ENCODE measurements at regions not wholly inside any gene's neighbourhood (a gene's known extent, or its start where the extent isn't known, plus 50 kb on each side); places are given as distances from the start of the nearest gene placed in this dataset.

DNA sequence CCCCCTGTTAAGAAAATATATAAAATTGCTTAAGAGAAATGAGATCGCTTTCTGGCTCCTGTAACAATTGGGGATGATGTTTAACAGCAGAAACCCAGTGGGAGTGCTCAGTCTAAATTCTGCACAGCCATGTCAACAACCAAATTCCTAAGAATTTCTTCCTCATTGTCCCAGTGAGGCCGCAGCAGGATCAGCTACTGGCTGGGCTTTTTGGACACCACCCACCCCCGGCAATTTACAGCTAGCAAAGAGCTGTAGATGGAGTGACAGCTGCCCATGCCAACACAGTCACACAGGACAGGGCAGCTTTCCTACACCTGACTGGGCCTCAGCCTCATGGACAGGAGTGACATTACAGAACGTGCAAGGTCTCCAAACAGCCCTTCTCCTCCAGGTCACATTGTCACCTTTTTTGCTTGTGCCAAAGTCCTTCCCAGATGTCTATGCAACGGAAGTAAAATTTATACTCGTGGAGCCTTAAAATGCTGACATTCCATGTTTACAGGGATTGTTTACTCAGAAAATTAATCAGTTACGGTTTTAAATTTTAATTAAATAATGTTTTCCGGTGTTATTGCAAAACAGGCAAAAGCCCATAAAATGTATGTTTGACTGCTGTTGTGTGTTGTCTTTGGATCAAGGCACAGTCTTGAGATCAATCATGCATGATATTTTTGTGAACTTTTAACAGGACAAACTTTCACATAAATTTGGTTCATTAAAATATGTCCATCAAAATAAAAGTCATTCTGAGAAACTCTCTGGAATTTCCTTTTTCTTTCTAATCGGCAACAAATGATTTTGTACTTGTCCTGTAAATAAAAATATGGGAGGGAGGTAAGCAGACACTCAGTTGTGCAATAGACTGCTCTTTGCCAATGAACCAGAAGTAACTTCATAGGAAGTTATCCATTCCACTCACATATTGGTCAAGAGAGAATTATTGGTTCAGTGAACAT lies 943.2 kb downstream of the MCTP2 start:
- H3K4me3 ChIP-seq (ENCODE audit: low read length) = no peak overlapping the region
- no peaks in the 10 kb centered on the region for H4K20me1 ChIP-seq (ENCODE audit: control insufficient read depth, insufficient read depth, low read depth, low read length)
- H3F3A ChIP-seq (ENCODE audit: control insufficient read depth, insufficient read depth) = no peaks in the 10 kb centered on the region
- no peaks in the 10 kb centered on the region for H3K27me3 ChIP-seq (ENCODE audit: control insufficient read depth, low read length)
- no peaks in the 10 kb centered on the region for H3K36me3 ChIP-seq (ENCODE audit: control insufficient read depth, low read length)
- no peak overlapping the region for H3K4me2 ChIP-seq (ENCODE audit: low read length)
- no peaks in the 10 kb centered on the region for H3K4me1 ChIP-seq (ENCODE audit: control insufficient read depth, low read length)
- no peaks in the 10 kb centered on the region for H3K79me2 ChIP-seq (ENCODE audit: control insufficient read depth, low read length)
- TF ChIP-seq EZH2phosphoT487 (IDR thresholded peaks at IDR 0.05; ENCODE audit: borderline replicate concordance, low read length) = no peak
- TF ChIP-seq, protein P1, sequence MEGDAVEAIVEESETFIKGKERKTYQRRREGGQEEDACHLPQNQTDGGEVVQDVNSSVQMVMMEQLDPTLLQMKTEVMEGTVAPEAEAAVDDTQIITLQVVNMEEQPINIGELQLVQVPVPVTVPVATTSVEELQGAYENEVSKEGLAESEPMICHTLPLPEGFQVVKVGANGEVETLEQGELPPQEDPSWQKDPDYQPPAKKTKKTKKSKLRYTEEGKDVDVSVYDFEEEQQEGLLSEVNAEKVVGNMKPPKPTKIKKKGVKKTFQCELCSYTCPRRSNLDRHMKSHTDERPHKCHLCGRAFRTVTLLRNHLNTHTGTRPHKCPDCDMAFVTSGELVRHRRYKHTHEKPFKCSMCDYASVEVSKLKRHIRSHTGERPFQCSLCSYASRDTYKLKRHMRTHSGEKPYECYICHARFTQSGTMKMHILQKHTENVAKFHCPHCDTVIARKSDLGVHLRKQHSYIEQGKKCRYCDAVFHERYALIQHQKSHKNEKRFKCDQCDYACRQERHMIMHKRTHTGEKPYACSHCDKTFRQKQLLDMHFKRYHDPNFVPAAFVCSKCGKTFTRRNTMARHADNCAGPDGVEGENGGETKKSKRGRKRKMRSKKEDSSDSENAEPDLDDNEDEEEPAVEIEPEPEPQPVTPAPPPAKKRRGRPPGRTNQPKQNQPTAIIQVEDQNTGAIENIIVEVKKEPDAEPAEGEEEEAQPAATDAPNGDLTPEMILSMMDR (IDR thresholded peaks at IDR 0.05; ENCODE audit: low read depth, low read length, poor library complexity, severe bottlenecking) = no peak
- H3K27ac ChIP-seq (ENCODE audit: low read depth, low read length) = no peak overlapping the region
- H3K9me2 ChIP-seq (replicated peaks; ENCODE audit: control insufficient read depth, low read length) = no peaks in the 10 kb centered on the region; the same call in 1 of the 2 replicates
- no peaks in the 10 kb centered on the region for H3K9me3 ChIP-seq (ENCODE audit: control insufficient read depth, insufficient read depth, low read length)

DNA sequence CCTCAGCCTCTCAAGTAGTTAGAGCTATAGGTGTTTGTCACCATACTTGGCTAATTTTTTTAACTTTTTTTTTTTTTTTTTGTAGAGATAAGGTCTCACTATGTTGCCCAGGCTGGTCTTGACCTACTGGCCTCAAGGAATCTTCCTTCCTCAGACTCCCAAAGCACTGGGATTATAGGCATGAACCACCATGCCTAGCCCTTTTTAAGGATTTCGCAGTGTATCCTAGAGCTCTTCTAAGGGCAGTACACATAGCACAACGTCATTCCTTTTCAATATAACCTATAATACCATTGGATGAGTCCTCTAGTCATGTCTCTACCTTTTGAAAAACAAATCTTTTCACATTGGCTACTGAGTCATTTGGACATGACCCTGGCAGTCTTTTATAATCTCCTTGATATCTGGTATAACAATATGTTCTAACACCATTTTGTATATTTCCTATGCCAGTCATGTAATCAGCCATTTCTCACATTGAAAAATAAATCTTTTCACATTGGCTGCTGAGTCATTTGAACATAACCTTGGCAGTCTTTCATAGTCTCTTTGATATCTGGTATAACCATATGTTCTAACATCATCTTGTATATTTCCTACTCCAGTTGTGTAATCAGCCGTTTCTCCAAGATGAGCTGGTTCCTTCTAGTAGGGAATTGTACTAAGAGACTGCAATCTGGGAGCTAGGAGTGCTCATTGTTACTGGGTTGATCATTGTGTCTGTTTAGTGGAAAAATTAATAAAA lies 944.7 kb downstream of the MCTP2 start:
- no peaks in the 10 kb centered on the region; the same call in 1 of the 2 replicates for H3K9me2 ChIP-seq (replicated peaks; ENCODE audit: control insufficient read depth, low read length)
- TF ChIP-seq, protein P1 (IDR thresholded peaks at IDR 0.05; ENCODE audit: low read depth, low read length, poor library complexity, severe bottlenecking) = no peak
- no peak for TF ChIP-seq EZH2phosphoT487 (IDR thresholded peaks at IDR 0.05; ENCODE audit: borderline replicate concordance, low read length)
- H4K20me1 ChIP-seq (ENCODE audit: control insufficient read depth, insufficient read depth, low read depth, low read length) = no peaks in the 10 kb centered on the region
- H3K9me3 ChIP-seq (ENCODE audit: control insufficient read depth, insufficient read depth, low read length) = no peaks in the 10 kb centered on the region
- no peaks in the 10 kb centered on the region for H3K79me2 ChIP-seq (ENCODE audit: control insufficient read depth, low read length)
- no peak overlapping the region for H3K4me3 ChIP-seq (ENCODE audit: low read length)
- no peaks in the 10 kb centered on the region for H3F3A ChIP-seq (ENCODE audit: control insufficient read depth, insufficient read depth)
- H3K36me3 ChIP-seq (ENCODE audit: control insufficient read depth, low read length) = no peaks in the 10 kb centered on the region
- no peak overlapping the region for H3K4me2 ChIP-seq (ENCODE audit: low read length)
- H3K4me1 ChIP-seq (ENCODE audit: control insufficient read depth, low read length) = no peaks in the 10 kb centered on the region
- no peaks in the 10 kb centered on the region for H3K27me3 ChIP-seq (ENCODE audit: control insufficient read depth, low read length)
- H3K27ac ChIP-seq (ENCODE audit: low read depth, low read length) = no peak overlapping the region

DNA sequence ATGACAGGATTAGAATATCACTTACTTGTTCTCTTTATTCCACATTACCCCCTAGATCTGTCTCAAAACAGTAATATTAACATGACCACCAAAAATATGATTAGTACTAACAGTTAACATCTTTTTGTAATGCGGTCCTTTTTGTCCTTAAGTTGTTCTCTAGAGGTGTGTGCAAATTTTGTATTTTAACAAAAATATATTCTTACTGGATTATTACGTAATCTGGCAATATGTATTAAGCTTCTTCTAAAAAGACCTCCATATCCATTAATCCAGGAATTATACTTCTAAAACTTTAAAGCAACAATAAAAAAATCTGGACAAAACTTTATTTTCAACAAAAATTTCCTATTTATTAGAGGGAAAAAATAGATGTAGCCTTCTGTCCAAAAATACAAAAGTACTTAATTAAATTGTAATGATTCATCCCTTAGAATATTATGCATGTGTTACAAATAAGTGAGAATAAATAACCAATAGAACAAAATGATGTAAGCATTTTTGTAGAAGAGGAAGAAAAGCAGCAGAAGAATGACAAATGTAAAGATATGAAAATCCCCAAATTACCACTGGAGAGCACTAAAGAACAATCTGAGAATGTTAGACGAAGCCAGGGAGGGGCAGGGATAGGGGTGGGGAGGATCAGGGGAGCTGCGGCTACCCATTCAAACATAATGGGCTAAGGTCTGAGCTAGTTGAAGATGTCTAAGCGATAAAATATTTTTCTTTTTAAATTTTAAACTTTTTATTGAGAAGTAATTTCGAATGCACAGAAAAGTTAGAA lies 945.6 kb downstream of the MCTP2 start:
- H3K27me3 ChIP-seq (ENCODE audit: control insufficient read depth, low read length) = no peaks in the 10 kb centered on the region
- TF ChIP-seq EZH2phosphoT487 (IDR thresholded peaks at IDR 0.05; ENCODE audit: borderline replicate concordance, low read length) = no peak
- TF ChIP-seq, protein P1 (IDR thresholded peaks at IDR 0.05; ENCODE audit: low read depth, low read length, poor library complexity, severe bottlenecking) = no peak
- no peaks in the 10 kb centered on the region for H3K9me3 ChIP-seq (ENCODE audit: control insufficient read depth, insufficient read depth, low read length)
- no peak overlapping the region for H3K4me3 ChIP-seq (ENCODE audit: low read length)
- no peaks in the 10 kb centered on the region for H3K9me2 ChIP-seq (replicated peaks; ENCODE audit: control insufficient read depth, low read length)
- H3K4me1 ChIP-seq (ENCODE audit: control insufficient read depth, low read length) = no peaks in the 10 kb centered on the region
- H3K27ac ChIP-seq (ENCODE audit: low read depth, low read length) = no peak overlapping the region
- H3K79me2 ChIP-seq (ENCODE audit: control insufficient read depth, low read length) = no peaks in the 10 kb centered on the region
- H4K20me1 ChIP-seq (ENCODE audit: control insufficient read depth, insufficient read depth, low read depth, low read length) = no peaks in the 10 kb centered on the region
- no peaks in the 10 kb centered on the region for H3F3A ChIP-seq (ENCODE audit: control insufficient read depth, insufficient read depth)
- no peak overlapping the region for H3K4me2 ChIP-seq (ENCODE audit: low read length)
- no peaks in the 10 kb centered on the region for H3K36me3 ChIP-seq (ENCODE audit: control insufficient read depth, low read length)

Measured in DOHH2 (cell line).